HL-60 (cell line): ENCODE measurements at regions not wholly inside any gene's neighbourhood (a gene's known extent, or its start where the extent isn't known, plus 50 kb on each side); places are given as distances from the start of the nearest gene placed in this dataset.

Experiments used
- GABPA ChIP-seq: IDR thresholded peaks from 2 replicates; pipeline ENCODE4 v1.6.1; 2012; ENCODE audit warnings: low read depth
- POLR2AphosphoS5 ChIP-seq: IDR thresholded peaks from 2 replicates; pipeline ENCODE4 v1.6.1; 2012; ENCODE audit warnings: low read depth
- TF ChIP-seq, protein P1 (sequence below): IDR thresholded peaks from one replicate; pipeline ENCODE4 v1.5.1; 2011; ENCODE audit warnings: low read length, control low read depth, inconsistent platforms; ENCODE audit not compliant: insufficient read depth
- TF ChIP-seq, protein P2 (sequence below): IDR thresholded peaks from 2 replicates; pipeline ENCODE4 v1.6.1; 2012; ENCODE audit warnings: low read depth; ENCODE audit not compliant: insufficient replicate concordance

DNA sequence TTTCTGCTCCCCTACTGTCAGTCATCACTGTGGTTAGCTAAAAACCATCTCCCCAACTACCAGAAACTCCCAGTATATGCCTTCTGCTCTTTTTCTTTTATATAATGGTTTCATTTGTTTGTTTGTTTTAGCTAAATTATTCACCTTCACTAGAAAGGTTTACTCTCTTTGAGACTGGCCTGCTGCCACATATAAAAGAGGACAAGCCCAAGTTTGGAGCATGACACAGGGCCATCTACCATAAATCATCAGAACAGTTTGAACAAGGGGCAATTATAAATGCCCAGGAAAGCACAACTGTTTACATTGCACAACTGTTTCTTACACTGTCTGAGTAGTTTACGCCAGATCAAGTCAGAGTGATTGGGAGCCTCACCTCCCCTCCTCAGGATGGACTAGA, 471.0 kb upstream of the PIK3C3 start:
- TF ChIP-seq, protein P1, sequence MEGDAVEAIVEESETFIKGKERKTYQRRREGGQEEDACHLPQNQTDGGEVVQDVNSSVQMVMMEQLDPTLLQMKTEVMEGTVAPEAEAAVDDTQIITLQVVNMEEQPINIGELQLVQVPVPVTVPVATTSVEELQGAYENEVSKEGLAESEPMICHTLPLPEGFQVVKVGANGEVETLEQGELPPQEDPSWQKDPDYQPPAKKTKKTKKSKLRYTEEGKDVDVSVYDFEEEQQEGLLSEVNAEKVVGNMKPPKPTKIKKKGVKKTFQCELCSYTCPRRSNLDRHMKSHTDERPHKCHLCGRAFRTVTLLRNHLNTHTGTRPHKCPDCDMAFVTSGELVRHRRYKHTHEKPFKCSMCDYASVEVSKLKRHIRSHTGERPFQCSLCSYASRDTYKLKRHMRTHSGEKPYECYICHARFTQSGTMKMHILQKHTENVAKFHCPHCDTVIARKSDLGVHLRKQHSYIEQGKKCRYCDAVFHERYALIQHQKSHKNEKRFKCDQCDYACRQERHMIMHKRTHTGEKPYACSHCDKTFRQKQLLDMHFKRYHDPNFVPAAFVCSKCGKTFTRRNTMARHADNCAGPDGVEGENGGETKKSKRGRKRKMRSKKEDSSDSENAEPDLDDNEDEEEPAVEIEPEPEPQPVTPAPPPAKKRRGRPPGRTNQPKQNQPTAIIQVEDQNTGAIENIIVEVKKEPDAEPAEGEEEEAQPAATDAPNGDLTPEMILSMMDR: no peak
- TF ChIP-seq POLR2AphosphoS5: no peak
- TF ChIP-seq, protein P2, sequence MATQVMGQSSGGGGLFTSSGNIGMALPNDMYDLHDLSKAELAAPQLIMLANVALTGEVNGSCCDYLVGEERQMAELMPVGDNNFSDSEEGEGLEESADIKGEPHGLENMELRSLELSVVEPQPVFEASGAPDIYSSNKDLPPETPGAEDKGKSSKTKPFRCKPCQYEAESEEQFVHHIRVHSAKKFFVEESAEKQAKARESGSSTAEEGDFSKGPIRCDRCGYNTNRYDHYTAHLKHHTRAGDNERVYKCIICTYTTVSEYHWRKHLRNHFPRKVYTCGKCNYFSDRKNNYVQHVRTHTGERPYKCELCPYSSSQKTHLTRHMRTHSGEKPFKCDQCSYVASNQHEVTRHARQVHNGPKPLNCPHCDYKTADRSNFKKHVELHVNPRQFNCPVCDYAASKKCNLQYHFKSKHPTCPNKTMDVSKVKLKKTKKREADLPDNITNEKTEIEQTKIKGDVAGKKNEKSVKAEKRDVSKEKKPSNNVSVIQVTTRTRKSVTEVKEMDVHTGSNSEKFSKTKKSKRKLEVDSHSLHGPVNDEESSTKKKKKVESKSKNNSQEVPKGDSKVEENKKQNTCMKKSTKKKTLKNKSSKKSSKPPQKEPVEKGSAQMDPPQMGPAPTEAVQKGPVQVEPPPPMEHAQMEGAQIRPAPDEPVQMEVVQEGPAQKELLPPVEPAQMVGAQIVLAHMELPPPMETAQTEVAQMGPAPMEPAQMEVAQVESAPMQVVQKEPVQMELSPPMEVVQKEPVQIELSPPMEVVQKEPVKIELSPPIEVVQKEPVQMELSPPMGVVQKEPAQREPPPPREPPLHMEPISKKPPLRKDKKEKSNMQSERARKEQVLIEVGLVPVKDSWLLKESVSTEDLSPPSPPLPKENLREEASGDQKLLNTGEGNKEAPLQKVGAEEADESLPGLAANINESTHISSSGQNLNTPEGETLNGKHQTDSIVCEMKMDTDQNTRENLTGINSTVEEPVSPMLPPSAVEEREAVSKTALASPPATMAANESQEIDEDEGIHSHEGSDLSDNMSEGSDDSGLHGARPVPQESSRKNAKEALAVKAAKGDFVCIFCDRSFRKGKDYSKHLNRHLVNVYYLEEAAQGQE: no peak
- no peak for TF ChIP-seq GABPA
